GM19328 (cell line): ENCODE measurements at regions not wholly inside any gene's neighbourhood (a gene's known extent, or its start where the extent isn't known, plus 50 kb on each side); places are given as distances from the start of the nearest gene placed in this dataset.

Experiments
- ATAC-seq: cut with Tn5 transposase; IDR thresholded peaks from one replicate; pipeline ENCODE4 v1.9.1; 2021; ENCODE audit warnings: mild to moderate bottlenecking, moderate library complexity; ENCODE audit not compliant: unreplicated experiment

DNA sequence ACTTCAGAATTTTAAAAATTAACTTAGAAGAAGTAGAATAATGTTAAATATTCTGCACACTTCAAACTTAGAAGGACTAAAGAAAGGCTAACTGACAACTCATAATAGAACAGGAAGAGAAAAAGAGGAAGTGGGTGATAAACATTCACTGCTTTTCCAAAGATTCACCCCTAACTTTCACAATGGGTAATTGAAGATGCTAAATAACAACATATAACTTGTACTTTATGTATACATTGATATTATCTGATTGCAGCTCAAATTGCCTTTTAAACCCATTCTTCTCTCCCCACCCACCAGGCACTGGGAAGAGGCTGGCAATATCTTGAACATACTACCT is 376.6 kb downstream of the EFNA5 start:
- peak; percentile 52 for ATAC-seq

DNA sequence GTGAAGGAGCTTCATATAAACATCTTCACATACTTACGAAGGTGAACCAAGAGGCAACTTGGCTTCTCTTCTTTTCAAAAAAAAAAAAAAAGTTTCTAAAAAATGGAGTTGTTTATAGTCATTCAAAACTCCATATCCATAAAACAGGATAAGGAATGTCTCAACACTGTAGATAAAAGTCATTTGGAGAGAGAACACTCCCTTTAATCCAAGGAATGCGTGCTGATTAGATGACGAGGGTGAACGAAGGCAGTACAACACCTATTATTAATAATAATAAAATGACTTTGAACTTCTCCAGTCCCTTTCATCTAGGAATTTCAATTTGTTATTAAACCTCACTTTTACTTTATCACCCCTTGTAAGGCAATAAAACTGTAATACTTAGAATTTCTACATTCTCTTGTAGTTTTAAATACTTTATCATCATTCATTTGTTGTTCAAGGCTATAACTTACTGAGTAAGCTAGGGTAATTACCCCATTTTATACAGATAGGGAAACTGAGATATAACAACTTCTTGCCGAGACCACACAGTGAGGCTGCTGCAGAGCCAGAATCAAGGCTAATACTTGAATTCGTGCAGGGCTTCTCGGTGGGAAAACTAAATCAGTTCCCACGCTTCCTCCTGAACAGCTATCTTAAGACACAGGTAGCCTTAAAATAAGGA is 377.1 kb downstream of the EFNA5 start:
- peak; percentile 5 for ATAC-seq

DNA sequence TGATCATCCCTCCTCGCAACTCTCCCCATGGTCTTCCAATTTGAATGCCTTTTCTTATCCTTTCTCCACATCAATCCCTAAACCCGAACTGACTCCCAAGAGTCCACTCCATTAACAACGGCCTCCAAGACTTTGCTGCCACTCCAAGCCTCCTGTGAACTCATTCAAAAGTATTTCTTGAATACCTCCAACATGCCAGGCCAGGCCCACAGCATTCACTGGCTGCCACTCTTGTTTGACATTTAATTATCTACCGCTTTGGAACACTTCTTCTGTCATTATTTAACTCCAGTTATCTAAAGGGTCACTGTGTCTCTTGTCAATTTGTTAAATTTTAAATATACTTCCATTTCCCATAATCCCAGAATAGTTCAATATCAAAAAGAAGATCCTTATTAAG is 378.9 kb downstream of the EFNA5 start:
- ATAC-seq, result no peak

DNA sequence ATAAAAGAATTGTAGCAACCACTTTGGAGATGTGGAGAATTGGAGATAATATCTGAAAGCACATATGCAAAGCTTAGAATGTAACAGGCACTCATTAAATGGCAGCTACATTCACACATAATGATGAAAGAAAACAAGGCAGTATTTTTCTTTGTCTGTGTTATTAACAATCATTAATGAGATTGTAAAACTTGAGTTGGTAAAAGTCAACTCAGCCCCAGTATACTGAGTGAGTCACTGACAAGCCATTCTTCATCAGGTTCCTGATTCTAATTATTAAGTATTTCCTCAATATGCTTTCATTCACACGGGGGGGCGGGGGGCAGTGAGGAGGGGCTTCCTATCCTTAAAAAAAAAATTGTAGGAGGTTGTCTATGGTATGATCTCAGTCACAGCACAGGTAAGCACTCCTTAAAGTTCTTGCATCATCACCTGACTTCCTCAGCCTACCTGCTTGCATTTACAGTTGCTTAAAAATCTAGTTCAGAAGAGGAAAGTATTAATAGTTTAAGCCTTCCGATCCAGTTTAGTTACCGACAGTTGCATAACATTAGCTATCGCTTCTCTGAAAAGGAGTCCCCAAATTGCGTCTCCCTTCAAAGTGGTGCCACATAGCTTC is 379.8 kb downstream of the EFNA5 start:
- no peak for ATAC-seq

DNA sequence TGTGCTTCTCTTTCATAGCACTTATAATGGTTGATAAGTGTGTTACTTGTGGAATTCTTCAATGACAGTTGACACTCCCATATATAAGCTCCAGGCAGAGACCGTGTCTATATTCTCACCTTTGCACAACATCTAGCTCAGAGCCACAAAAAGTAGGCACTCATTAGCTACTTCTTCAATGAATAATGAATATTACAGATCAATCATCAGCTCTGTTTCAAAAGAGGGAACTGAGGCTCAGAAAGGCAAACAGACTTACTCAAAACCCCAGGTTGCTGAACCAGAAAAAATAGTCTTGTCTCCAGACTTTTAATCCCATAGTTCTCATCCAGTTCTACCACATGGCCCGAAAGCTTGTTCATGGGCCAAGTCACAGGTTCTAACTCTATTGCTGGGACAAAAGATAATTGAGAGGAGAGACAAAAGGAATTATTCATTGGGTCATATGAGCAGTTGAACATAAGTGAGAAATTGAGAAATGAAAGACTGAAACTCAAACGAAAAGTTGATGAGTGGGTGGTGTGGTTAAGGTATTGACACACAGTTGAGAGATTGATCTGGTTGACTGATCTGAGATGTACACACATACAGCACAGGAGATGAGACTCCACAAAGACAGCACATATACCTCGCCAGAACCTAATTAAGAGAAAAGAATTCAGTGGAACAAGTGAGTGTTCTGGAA is 381.6 kb downstream of the EFNA5 start:
- peak; percentile 88 for ATAC-seq

DNA sequence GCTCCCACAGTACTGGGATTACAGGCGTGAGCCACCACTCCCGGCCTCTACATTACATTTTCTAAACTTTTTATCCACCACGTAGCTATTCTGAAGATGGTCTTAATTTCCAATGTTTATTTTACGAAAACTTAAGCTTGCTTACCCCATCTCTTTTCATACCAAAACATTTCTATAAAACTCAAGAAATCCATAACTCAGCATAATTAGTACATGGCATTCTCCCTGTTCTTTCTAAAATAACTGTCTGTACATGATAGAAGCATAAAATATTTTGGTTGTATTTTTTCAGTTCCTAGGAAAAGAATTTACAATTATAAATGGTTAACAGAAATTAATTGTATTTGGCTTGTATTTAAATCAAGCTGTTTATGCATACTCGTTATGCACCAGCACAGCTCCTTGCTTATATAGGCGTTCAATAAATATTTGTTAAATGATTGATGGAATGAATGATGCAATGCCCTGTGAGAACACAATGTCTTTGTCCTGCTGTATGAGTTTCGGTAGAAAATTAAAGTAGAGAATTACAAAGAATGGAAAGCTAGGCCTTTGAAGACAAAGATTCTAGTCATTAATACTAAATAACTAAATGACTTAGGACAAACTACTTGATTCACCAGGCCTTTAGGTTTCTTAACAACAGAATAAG is 384.2 kb downstream of the EFNA5 start:
- no peak for ATAC-seq

DNA sequence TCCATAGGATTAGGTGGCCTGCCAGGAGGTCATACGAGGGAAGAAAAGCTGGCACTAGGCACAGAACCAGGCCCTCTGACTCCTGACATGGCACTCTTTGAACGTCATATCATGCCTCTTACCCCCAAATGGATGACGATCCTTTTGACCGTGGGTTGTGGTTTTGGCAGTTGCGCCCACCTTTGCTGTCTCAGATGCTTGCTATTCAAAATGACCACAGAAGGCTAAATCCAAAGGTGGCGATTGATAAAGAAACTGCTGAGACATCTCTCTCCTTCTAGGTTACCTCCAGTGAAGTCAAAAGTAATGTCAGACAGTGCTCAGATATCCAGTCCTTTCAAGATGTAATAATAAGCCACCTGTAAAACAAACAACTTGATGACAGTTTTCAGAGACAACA is 385.0 kb downstream of the EFNA5 start:
- no peak for ATAC-seq

DNA sequence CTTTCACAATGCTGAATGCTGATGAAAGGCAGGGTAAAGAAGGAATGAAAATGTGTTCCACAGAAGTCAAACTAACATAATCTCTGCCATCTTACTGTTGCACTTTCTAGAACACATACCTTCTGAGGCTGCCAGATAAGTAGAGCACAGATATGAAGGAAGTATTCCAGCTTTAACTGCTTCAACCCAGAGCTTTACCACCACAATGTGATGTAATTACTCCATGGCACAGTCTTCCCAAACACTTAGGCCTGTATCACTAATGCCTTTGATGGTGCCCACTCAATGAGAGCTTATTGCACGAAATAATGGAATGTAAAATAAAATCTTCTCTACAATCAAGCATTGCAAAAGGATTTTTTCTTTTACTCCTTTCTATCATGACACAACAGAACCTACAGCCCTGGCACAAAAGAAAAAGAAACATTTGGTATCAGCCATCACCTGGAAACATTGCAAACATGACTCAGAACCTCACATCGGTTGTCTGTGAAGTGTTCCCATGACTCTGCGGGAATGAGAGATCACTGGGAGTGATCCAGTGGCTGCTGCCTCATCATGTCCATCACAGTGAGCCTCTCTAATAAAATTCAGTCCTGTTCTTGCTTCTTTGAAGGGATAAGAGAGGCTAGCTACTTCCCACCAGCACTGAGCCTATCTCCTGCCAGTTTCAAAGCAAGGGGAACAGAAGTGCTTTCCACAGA is 385.8 kb downstream of the EFNA5 start:
- ATAC-seq, result no peak

DNA sequence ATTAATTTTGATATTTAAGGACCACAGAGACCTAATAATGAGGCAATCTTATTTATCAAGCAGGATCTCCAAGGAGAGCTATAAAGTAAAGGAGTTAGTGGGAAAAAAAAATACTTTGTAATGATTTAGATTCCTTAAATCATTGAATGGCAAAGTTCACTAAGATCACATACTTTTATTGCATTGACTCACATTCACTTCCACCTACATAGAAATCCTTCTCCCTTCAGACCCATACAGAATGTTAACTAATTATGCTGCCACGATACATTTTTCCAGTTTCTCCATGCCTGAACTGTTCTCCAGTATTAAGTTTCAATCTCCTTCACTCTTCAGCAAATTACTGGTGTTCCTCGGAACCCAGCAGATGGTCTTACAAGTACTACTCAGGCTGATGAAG is 388.7 kb downstream of the EFNA5 start:
- no peak for ATAC-seq

DNA sequence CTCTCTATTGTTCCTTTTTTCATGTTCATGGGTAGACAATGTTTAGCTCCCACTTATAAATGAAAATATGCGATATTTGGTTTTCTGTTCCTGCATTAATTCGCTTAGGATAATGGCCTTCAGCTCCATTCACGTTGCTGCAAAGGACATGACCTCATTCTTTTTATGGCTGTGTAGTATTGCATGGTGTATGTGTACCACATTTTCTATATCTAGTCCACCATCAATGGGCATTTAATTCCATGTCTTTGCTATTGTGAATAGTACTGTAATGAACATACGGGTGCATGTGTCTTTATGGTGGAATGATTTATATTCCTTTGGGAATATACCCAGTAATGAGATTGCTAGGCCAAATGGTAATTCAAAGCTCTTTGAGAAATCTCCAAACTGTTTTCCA is 392.0 kb downstream of the EFNA5 start:
- ATAC-seq, result no peak

DNA sequence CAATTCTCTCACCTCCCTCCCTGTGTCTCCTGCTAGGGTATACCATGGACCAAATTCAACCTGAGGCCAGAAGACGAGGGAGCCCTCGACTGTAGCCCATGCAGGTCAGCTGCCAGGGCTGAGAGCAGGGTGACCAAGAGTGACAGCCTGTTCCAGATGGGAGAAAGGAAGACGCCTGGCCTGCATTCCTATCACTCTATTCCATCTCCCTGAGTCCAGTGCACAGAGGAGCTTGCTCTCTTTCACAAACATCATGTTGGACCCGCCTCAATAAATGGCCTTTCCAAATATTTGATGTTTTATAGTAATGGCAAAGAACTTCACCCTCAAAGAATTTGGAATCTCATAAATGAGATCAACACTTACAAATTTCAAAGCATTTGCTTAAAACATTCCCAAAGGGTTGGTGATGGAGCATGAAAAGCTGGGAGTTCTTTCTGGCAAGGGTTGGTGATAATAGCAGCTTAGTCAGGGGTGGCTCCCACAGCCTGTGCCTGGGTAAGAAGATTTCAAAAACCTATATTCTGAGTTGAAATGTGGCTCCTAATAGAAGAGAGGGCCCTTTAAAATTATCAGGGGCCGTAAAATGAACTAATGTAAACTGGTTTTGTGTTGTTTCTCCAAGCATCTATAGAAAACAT is 393.1 kb downstream of the EFNA5 start:
- no peak for ATAC-seq

DNA sequence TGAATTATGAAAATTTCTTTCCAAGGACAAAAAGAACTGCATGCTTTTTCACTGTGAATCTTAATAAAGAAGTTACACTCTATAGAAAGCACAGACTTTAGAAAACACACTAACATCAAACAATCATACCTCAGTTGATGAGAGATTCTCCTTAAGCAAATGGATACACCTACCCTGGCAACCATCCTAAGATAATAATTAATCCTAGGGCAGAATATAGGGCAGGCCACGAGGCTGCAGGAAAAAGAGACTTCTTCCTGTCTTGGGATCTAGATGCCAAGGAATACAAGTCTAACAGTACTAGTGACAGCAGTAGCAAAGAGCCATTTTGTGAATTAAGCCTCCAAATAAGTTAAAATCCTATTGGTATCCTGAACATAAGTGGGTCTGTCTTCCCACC is 395.4 kb downstream of the EFNA5 start:
- ATAC-seq, result no peak

DNA sequence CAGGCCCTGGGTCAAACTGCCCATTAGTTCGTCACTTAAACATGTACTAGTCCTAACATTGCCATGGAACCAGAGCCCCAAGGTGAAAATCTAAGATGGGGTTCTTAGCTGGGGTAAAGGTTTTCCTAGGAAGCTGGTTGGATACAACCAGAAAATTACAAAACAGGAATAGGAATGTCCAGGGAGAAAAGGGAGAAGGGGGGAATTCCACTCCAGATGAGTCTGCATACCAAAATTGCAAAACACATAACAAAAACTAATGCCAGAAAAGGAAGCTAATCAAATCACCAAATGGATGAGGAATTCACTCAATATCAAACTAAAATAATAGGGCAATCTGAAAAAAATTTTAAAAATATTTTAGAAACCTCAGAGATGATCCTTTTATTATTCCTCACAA is 396.2 kb downstream of the EFNA5 start:
- no peak for ATAC-seq

DNA sequence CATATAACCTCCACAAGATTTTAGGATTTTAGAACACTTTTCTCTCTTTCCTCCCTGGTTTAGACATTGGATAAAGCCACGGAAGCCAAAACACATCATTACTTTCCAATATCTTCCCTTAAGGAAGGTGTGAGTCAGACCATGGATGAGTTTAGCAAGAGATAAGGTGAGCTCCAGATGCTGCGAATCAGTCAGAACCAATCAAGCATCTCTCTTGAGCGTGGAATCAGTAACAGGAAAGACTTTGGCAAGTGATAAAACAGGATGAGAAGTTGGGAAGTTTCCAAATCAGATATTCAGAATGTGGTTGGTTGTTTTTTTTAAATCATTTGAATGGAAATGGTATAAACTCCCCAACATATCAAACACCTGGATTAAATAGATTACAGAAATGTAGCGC is 397.8 kb downstream of the EFNA5 start:
- ATAC-seq, result no peak

DNA sequence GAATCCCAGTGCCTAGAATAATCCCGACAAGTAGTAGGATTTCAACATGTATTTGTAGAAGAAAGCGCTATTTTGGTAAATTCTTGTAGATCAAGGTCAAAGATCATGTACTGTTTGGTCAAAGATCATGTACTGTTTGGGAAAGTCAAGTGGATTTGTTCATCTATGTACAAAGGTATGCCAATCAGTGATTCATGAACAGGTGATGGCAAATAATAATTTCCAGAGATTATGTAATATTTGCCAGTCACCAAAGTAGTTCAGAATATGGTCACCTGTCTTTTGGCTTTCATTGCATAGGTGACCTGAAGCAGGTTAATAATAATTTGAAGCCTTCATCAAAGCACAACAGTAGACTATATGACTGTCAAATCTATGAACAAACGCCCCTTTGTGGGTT is 398.2 kb downstream of the EFNA5 start:
- ATAC-seq, result no peak

DNA sequence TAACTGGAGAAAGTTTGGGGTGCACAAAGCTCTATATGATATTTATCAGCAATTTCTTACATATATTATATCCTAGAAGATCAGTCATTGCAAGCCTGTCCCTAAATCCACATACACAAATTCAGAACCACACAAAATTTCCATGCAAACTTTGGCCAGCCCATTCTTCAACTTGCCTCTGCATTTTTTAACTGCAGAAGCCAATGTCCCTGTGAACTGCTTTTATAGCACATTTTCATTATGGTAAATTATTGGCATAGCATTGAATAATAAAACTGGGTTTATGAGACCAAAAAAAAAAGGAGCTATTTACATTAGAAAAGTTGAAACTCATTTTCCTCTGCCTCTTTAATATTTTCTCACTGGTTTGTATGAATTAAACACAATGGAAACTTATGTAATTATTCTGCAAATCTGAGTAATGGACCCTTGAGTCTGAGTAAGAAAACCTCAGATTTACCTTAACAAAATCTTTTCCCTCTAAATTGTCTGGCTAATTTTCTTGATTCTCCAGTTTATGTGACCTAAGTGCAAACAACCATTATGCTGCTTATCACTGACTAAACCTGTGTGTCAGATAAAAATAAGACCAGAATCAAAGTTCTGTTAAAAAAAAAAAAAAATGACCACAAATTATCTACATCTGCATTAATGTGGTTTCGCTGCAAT is 398.9 kb downstream of the EFNA5 start:
- no peak for ATAC-seq

DNA sequence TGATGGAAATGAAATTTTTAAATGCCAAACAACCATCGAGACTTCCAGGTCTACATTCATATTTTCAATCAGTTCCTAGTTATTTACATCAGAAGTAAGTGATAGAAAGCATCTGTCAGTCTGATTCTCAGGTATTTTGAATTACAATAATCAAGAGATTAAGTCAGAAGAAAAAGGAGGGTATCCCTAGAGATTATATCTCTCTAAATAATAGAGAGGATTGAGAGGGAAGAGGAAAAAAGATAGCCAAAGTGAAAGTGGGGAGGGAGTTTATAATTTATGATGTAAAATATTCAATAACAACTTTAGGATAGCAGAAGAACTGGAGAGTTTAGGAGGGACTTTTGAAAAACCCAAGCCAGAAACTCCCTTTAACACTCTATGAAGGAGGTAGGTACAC is 400.2 kb downstream of the EFNA5 start:
- ATAC-seq, result no peak

DNA sequence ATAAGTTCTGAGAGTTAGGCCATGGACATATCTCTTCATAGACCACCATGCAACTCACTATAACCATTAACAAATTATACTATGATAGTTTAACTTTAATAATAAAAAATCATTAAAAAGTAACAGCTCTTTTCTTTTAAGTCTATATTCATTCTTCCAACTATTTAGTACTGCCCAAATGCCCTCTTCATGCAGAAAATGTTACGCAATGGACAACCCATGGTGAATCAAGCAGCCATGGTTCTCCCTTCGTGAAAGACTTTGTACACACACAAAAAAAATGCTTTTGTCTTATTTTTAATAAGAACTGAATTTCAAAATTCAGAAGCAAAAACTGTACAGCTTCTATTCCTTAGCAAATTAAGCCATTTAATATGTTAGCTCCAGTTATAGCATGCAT is 401.1 kb downstream of the EFNA5 start:
- no peak for ATAC-seq

DNA sequence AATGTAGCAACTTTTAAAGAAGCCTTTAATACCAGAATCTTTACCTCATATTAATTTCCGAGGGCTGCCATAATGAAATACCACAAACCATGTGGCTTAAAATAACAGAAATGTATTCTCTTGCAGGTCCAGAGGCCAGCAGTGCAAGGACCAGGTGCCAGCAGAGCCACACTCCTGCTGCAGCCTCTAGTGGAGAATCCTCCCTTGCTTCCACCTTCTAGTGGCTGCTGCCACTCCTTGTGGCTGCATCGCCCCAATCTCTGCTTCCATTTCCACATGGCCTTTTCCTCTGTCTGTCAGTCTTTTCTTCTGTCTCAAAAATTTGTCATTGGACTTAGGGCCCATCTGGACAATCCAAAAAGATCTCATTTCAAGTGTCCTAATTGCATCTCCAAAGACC is 401.5 kb downstream of the EFNA5 start:
- no peak for ATAC-seq

DNA sequence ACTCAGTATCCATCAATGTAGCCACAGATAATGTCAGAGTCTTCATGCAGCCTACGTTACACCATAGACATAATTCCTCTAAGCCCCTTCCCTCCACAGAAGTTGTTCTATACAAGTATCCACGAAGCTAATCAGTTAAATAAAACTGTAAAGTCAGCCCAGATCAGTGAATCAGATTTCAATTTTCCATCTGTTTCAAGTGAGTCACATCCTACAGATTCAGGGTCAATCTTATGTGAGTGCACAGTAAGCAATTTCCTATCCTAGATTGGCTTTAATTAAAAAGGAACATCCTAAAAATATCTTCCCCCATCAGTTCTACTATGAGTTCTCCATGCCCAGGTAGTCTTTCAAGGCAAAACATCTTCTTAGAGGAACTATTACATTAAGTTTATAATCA is 402.5 kb downstream of the EFNA5 start:
- no peak for ATAC-seq
